MCF 10A (cell line): ENCODE measurements at regions not wholly inside any gene's neighbourhood (a gene's known extent, or its start where the extent isn't known, plus 50 kb on each side); places are given as distances from the start of the nearest gene placed in this dataset.
A peak's percentile ranks its signal among the peaks of the same experiment; 100 is the strongest.

Experiments used
- BruUV-seq: library from RNA; stranded (reverse); fragments of 400-500 nt; replicated peaks from 2 replicates; lab custom pipeline; 2021; lab: Mats Ljungman, UMichigan
- CTCF ChIA-PET: fragments of 300-600 bp; sonication (Branson Sonifier 250); formaldehyde crosslinking; extraction: SDS; loops from one replicate; lab custom pipeline; 2021; ENCODE audit warnings: antibody characterized with exemption, inconsistent platforms; lab: Yijun Ruan, JAX
- POLR2A ChIA-PET: fragments of 300-600, 350-650 bp; sonication (Branson Sonifier 250); formaldehyde crosslinking; extraction: SDS; loops from one replicate; lab custom pipeline; 2020; ENCODE audit warnings: antibody characterized with exemption, inconsistent platforms; lab: Yijun Ruan, JAX
- DNase-seq: peaks from one replicate; pipeline ENCODE4 v3.0.0-alpha.2; 2018; ENCODE audit not compliant: unreplicated experiment
- H3K27ac Mint-ChIP-seq: one replicate; pipeline ENCODE4 v1.8.0; 2022; ENCODE audit warnings: mild to moderate bottlenecking, low read depth, mixed read lengths; ENCODE audit not compliant: unreplicated experiment
- H3K27me3 Mint-ChIP-seq: one replicate; pipeline ENCODE4 v1.8.0; 2022; ENCODE audit warnings: mixed read lengths; ENCODE audit not compliant: insufficient read depth, unreplicated experiment
- H3K36me3 Mint-ChIP-seq: one replicate; pipeline ENCODE4 v1.8.0; 2022; ENCODE audit warnings: mild to moderate bottlenecking, moderate library complexity, mixed read lengths; ENCODE audit not compliant: insufficient read depth, unreplicated experiment
- H3K4me1 Mint-ChIP-seq: one replicate; pipeline ENCODE4 v1.8.0; 2022; ENCODE audit warnings: mixed read lengths; ENCODE audit not compliant: insufficient read depth, unreplicated experiment
- H3K4me3 Mint-ChIP-seq: one replicate; pipeline ENCODE4 v1.8.0; 2022; ENCODE audit warnings: mild to moderate bottlenecking, moderate library complexity, mixed read lengths; ENCODE audit not compliant: unreplicated experiment
- H3K9me3 Mint-ChIP-seq: one replicate; pipeline ENCODE4 v1.8.0; 2022; ENCODE audit warnings: mixed read lengths; ENCODE audit not compliant: unreplicated experiment
- CTCF ChIP-seq: fragments of 200-600 bp; IDR thresholded peaks from one replicate; pipeline ENCODE4 v1.8.0; 2022; ENCODE audit warnings: antibody characterized with exemption, mild to moderate bottlenecking; ENCODE audit not compliant: unreplicated experiment
- intact Hi-C: fragments of 100-400 bp; cut with micrococcal nuclease; formaldehyde crosslinking; loops from 2 replicates; pipeline ENCODE4 v1.14.1; 2022

GRCh38 chr13:87497426-87497825 lies 173.7 kb upstream of the SLITRK5 start:
- Mint-ChIP-seq H3K4me3 (no peak overlapping the region), H3K27me3 (no peaks in the 10 kb centered on the region), H3K9me3 (peaks cover 7% of the 10 kb centered on the region), H3K36me3 (no peaks in the 10 kb centered on the region), H3K4me1 (no peaks in the 10 kb centered on the region), H3K27ac (no peak overlapping the region)
- no TSS peak for BruUV-seq
- TF ChIP-seq CTCF, result no peak
- CTCF ChIA-PET, result no interaction called here
- POLR2A ChIA-PET, result no interaction called here
- DNase-seq, result no peak
- intact Hi-C loops, result no loop called here

- Mint-ChIP-seq H3K27ac (no peak overlapping the region), H3K36me3 (no peaks in the 10 kb centered on the region), H3K27me3 (no peaks in the 10 kb centered on the region), H3K4me1 (no peaks in the 10 kb centered on the region), H3K4me3 (no peak overlapping the region), H3K9me3 (peaks cover 7% of the 10 kb centered on the region)
- TF ChIP-seq CTCF, result no peak
- BruUV-seq, result no TSS peak
- ChIA-PET POLR2A (no interaction called here), CTCF (interaction anchor here (0.7 kb wide), 1 partner anchor 64 kb away, joined by 6 read pairs; no protein-coding TSS in a partner anchor)
- peak; percentile 64 for DNase-seq
- intact Hi-C loops, result no loop called here
Measured at GRCh38 chr13:87498681-87499080, 172.5 kb upstream of the SLITRK5 start.

GRCh38 chr13:87524775-87525174 lies 146.4 kb upstream of the SLITRK5 start:
- Mint-ChIP-seq H3K27ac (no peak overlapping the region), H3K36me3 (no peaks in the 10 kb centered on the region), H3K9me3 (no peaks in the 10 kb centered on the region), H3K27me3 (no peaks in the 10 kb centered on the region), H3K4me3 (no peak overlapping the region), H3K4me1 (no peaks in the 10 kb centered on the region)
- no TSS peak for BruUV-seq
- intact Hi-C loops, result no loop called here
- TF ChIP-seq CTCF, result no peak
- ChIA-PET POLR2A (no interaction called here), CTCF (no interaction called here)
- DNase-seq, result no peak

- intact Hi-C loops, result no loop called here
- BruUV-seq, result no TSS peak
- ChIA-PET POLR2A (no interaction called here), CTCF (no interaction called here)
- TF ChIP-seq CTCF, result no peak
- no peak for DNase-seq
- Mint-ChIP-seq H3K27me3 (no peaks in the 10 kb centered on the region), H3K4me3 (no peak overlapping the region), H3K36me3 (no peaks in the 10 kb centered on the region), H3K9me3 (no peaks in the 10 kb centered on the region), H3K27ac (no peak overlapping the region), H3K4me1 (no peaks in the 10 kb centered on the region)
Measured at GRCh38 chr13:87533776-87534175, 137.4 kb upstream of the SLITRK5 start.
